H1 (cell line): ENCODE measurements at regions not wholly inside any gene's neighbourhood (a gene's known extent, or its start where the extent isn't known, plus 50 kb on each side); places are given as distances from the start of the nearest gene placed in this dataset.
"Not testable (repeated sequence)": the region's sequence is repeated elsewhere in the genome, so short reads cannot be mapped to it uniquely, and the experiment has no call there.

Experiments
- CTCF ChIA-PET: fragments of 300-600 bp; sonication (Branson Sonifier 250); formaldehyde crosslinking; loops from one replicate; lab custom pipeline; 2021; ENCODE audit not compliant: partially characterized antibody; lab: Charles Lee
- POLR2A ChIA-PET: fragments of 300-600 bp; sonication (Branson Sonifier 250); formaldehyde crosslinking; loops from one replicate; lab custom pipeline; 2021; ENCODE audit warnings: inconsistent platforms; ENCODE audit not compliant: partially characterized antibody; lab: Charles Lee
- DNase-seq, 2 experiments: peaks; one replicate each; pipeline versions ENCODE4 v3.0.0 to v3.0.0-alpha.2; 2010 to 2022; ENCODE audit warnings: low spot score in 2 of 2, low read depth in 1 of 2, mixed read lengths in 1 of 2
- FAIRE-seq: peaks from 2 replicates; lab custom pipeline; 2011; peaks lifted over from hg19 to GRCh38; lab: Jason Lieb, UNC
- H2AFZ ChIP-seq: 2 replicates; pipeline ENCODE4 v1.8.1; 2012; ENCODE audit warnings: low read length, inconsistent platforms
- H2AK5ac ChIP-seq: 2 replicates; pipeline ENCODE4 v1.6.1; 2013; ENCODE audit warnings: low read depth, low read length
- H2BK120ac ChIP-seq: replicated peaks from 2 replicates; pipeline ENCODE3; 2013; ENCODE audit warnings: low read depth, low read length, inconsistent platforms
- H2BK12ac ChIP-seq: 2 replicates; pipeline ENCODE4 v1.6.1; 2013; ENCODE audit warnings: low read depth, low read length
- H2BK15ac ChIP-seq: 2 replicates; pipeline ENCODE4 v1.6.1; 2013; ENCODE audit warnings: low read length
- H2BK20ac ChIP-seq: 2 replicates; pipeline ENCODE4 v1.6.1; 2013; ENCODE audit warnings: low read length
- H2BK5ac ChIP-seq: 2 replicates; pipeline ENCODE4 v1.6.1; 2013; ENCODE audit warnings: low read depth, low read length
- H3K14ac ChIP-seq: 2 replicates; pipeline ENCODE4 v1.6.1; 2013; ENCODE audit warnings: inconsistent platforms; ENCODE audit not compliant: insufficient read length
- H3K18ac ChIP-seq: 2 replicates; pipeline ENCODE4 v1.6.1; 2013; ENCODE audit warnings: low read length; ENCODE audit errors: extremely low read depth
- H3K23ac ChIP-seq: 2 replicates; pipeline ENCODE4 v1.6.1; 2013; ENCODE audit warnings: inconsistent platforms; ENCODE audit not compliant: insufficient read length
- H3K23me2 ChIP-seq: 2 replicates; pipeline ENCODE4 v1.6.1; 2013; ENCODE audit warnings: low read depth, low read length
- H3K27ac ChIP-seq: 2 replicates; pipeline ENCODE4 v1.6.1; 2011; ENCODE audit warnings: low read depth, low read length, inconsistent platforms
- H3K27me3 ChIP-seq, 4 experiments: replicated peaks in 1 of 4; 1 replicate in 1 of 4; 2 replicates in 3 of 4; pipeline versions ENCODE4 v1.6.1 to v1.8.1; 2011 to 2013; ENCODE audit warnings: low read length in 3 of 4, mild to moderate bottlenecking in 3 of 4, inconsistent platforms in 2 of 4, mixed read lengths in 2 of 4, moderate library complexity in 1 of 4; ENCODE audit not compliant: control insufficient read depth in 3 of 4, insufficient read depth in 3 of 4; ENCODE audit errors: extremely low read depth in 1 of 4
- H3K36me3 ChIP-seq, 4 experiments: 2 replicates each; pipeline versions ENCODE4 v1.6.1 to v1.8.1; 2011 to 2013; ENCODE audit warnings: mild to moderate bottlenecking in 4 of 4, low read length in 3 of 4, moderate library complexity in 2 of 4, control low read depth in 1 of 4, inconsistent platforms in 1 of 4; ENCODE audit not compliant: insufficient read depth in 4 of 4, control insufficient read depth in 2 of 4
- H3K4ac ChIP-seq: replicated peaks from 2 replicates; pipeline ENCODE3; 2013; ENCODE audit warnings: low read length, low read depth, mixed read lengths, inconsistent platforms; ENCODE audit not compliant: insufficient read length
- H3K4me1 ChIP-seq, 4 experiments: replicated peaks in 1 of 4; 1 replicate in 1 of 4; 2 replicates in 3 of 4; pipeline versions ENCODE4 v1.6.1 to v1.8.1; 2011 to 2013; ENCODE audit warnings: low read length in 3 of 4, inconsistent platforms in 2 of 4, mixed read lengths in 1 of 4; ENCODE audit not compliant: insufficient read depth in 4 of 4, control insufficient read depth in 3 of 4
- H3K4me2 ChIP-seq, 2 experiments: 2 replicates each; pipeline versions ENCODE4 v1.6.1 to v1.8.1; 2011 to 2013; ENCODE audit warnings: low read depth in 2 of 2, low read length in 2 of 2, control low read depth in 1 of 2, inconsistent platforms in 1 of 2, mild to moderate bottlenecking in 1 of 2; ENCODE audit not compliant: insufficient read depth in 1 of 2
- H3K4me3 ChIP-seq, 4 experiments: fragments of 200-600, 300-600 bp in 1 of 4; sonication (generic), shearing (Covaris generic), sonication (Bioruptor Twin) in 1 of 4; 2 replicates each; pipeline versions ENCODE4 v1.5.1 to v1.8.1; 2011 to 2016; ENCODE audit warnings: low read length in 4 of 4, low read depth in 3 of 4, control low read depth in 2 of 4, inconsistent platforms in 2 of 4, mild to moderate bottlenecking in 2 of 4, mixed read lengths in 1 of 4, moderate library complexity in 1 of 4; ENCODE audit not compliant: insufficient read depth in 2 of 4; ENCODE audit errors: extremely low read depth in 1 of 4
- H3K56ac ChIP-seq: replicated peaks from 2 replicates; pipeline ENCODE3; 2013; ENCODE audit warnings: low read depth, mild to moderate bottlenecking, mixed read lengths, low read length, inconsistent platforms; ENCODE audit not compliant: insufficient read length
- H3K79me1 ChIP-seq: 2 replicates; pipeline ENCODE4 v1.6.1; 2013; ENCODE audit warnings: low read depth, low read length, control low read depth
- H3K79me2 ChIP-seq, 2 experiments: 2 replicates each; pipeline versions ENCODE4 v1.6.1 to v1.8.1; 2012 to 2013; ENCODE audit warnings: low read length in 2 of 2, mild to moderate bottlenecking in 2 of 2, inconsistent platforms in 1 of 2; ENCODE audit not compliant: insufficient read depth in 2 of 2, control insufficient read depth in 1 of 2
- H3K9ac ChIP-seq, 4 experiments: replicated peaks in 1 of 4; 1 replicate in 1 of 4; 2 replicates in 3 of 4; pipeline versions ENCODE4 v1.6.1 to v1.8.1; 2011 to 2013; ENCODE audit warnings: low read depth in 3 of 4, low read length in 3 of 4, control low read depth in 2 of 4, mild to moderate bottlenecking in 2 of 4, moderate library complexity in 2 of 4, inconsistent platforms in 1 of 4; ENCODE audit errors: extremely low read depth in 1 of 4
- H3K9me3 ChIP-seq, 2 experiments: 2 replicates each; pipeline versions ENCODE4 v1.6.1 to v1.8.1; 2012 to 2013; ENCODE audit warnings: mild to moderate bottlenecking in 2 of 2, moderate library complexity in 2 of 2, control low read depth in 1 of 2, inconsistent platforms in 1 of 2, low read depth in 1 of 2, low read length in 1 of 2, mixed read lengths in 1 of 2; ENCODE audit not compliant: insufficient read depth in 2 of 2
- H4K20me1 ChIP-seq, 2 experiments: replicated peaks in 1 of 2; 2 replicates each; pipeline versions ENCODE3 to v1.8.1; 2011 to 2013; ENCODE audit warnings: inconsistent platforms in 2 of 2, low read length in 2 of 2, mild to moderate bottlenecking in 1 of 2; ENCODE audit not compliant: insufficient read depth in 2 of 2, control insufficient read depth in 1 of 2
- H4K5ac ChIP-seq: 2 replicates; pipeline ENCODE4 v1.6.1; 2013; ENCODE audit warnings: low read length, low read depth, mixed read lengths, inconsistent platforms; ENCODE audit not compliant: insufficient read length
- H4K8ac ChIP-seq: 2 replicates; pipeline ENCODE4 v1.8.0; 2013; ENCODE audit warnings: mild to moderate bottlenecking, moderate library complexity, low read length, inconsistent platforms; ENCODE audit not compliant: insufficient read depth; ENCODE audit errors: extremely low read depth
- H4K91ac ChIP-seq: replicated peaks from 2 replicates; pipeline ENCODE3; 2013; ENCODE audit warnings: low read length, mixed read lengths, inconsistent platforms; ENCODE audit not compliant: insufficient read length
- HDAC2 ChIP-seq, 2 experiments: fragments of 300-600 bp in 1 of 2; sonication (generic) in 1 of 2; IDR thresholded peaks; 2 replicates each; pipeline ENCODE4 v1.6.1; 2011 to 2012; ENCODE audit warnings: low read depth in 2 of 2, low read length in 2 of 2, mild to moderate bottlenecking in 2 of 2, moderate library complexity in 2 of 2, borderline replicate concordance in 1 of 2, inconsistent platforms in 1 of 2
- NRF1 ChIP-seq: IDR thresholded peaks from 2 replicates; pipeline ENCODE4 v1.6.1; 2011; ENCODE audit warnings: mild to moderate bottlenecking, low read depth, low read length, improper control_type of control experiment
- RXRA ChIP-seq: IDR thresholded peaks from 2 replicates; pipeline ENCODE4 v1.6.1; 2011; ENCODE audit warnings: low read depth, mild to moderate bottlenecking, low read length, moderate library complexity; ENCODE audit not compliant: insufficient read depth
- SIN3A ChIP-seq, 2 experiments: IDR thresholded peaks in 1 of 2; conservative IDR thresholded peaks in 1 of 2; 2 replicates each; pipeline ENCODE4 v1.6.1; 2011 to 2012; ENCODE audit warnings: low read length in 2 of 2, improper control_type of control experiment in 1 of 2, low read depth in 1 of 2, mild to moderate bottlenecking in 1 of 2
- SUZ12 ChIP-seq: fragments of 200-600 bp; sonication (generic); IDR thresholded peaks from 2 replicates; pipeline ENCODE4 v1.6.1; 2012; ENCODE audit warnings: mild to moderate bottlenecking, inconsistent platforms, low read length, moderate library complexity, mixed read lengths
- TAF1 ChIP-seq: IDR thresholded peaks from 2 replicates; pipeline ENCODE4 v1.6.1; 2011; ENCODE audit warnings: mild to moderate bottlenecking, low read depth, low read length
- WGBS, 2 experiments: shearing (Covaris generic) in 1 of 2; methylation state at CpG; one replicate each; pipeline versions ENCODE4 v1.1.6 to v1.1.7; 2013 to 2015; ENCODE audit warnings: low lambda C conversion rate in 2 of 2, mixed read lengths in 2 of 2, inconsistent platforms in 1 of 2, low coverage in 1 of 2, missing lambda C conversion rate in 1 of 2; ENCODE audit not compliant: insufficient replicate concordance in 2 of 2, insufficient coverage in 1 of 2, insufficient read length in 1 of 2; ENCODE audit errors: extremely low coverage in 1 of 2, missing lambda C conversion rate in 1 of 2; 5-methylcytosine and 5-hydroxymethylcytosine counted together

DNA sequence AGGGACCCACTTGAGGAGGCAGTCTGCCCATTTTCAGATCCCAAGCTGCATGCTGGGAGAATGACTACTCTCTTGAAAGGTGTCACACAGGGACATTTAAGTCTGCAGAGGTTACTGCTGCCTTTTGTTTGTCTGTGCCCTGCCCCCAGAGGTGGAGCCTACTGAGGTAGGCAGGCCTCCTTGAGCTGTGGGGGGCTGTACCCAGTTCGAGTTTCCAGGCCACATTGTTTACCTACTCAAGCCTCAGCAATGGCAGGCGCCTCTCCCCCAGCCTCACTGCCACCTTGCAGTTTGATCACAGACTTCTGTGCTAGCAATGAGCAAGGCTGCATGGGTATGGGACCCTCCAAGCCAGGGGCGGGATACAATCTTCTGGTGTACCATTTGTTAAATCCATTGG, 126.0 kb downstream of the OR4A5 start (continued):
- TF ChIP-seq HDAC2 (IDR thresholded peaks at IDR 0.05; ENCODE audit: borderline replicate concordance in 1 of 2, low read depth in 2 of 2, low read length in 2 of 2) (no peak), RXRA (no peak), SIN3A (conservative IDR thresholded peaks at IDR 0.05 in 1 of 2, IDR thresholded peaks at IDR 0.05 in 1 of 2; ENCODE audit: low read depth in 1 of 2, low read length in 2 of 2) (no peak), SUZ12 (no peak), NRF1 (no peak), TAF1 (no peak)

DNA sequence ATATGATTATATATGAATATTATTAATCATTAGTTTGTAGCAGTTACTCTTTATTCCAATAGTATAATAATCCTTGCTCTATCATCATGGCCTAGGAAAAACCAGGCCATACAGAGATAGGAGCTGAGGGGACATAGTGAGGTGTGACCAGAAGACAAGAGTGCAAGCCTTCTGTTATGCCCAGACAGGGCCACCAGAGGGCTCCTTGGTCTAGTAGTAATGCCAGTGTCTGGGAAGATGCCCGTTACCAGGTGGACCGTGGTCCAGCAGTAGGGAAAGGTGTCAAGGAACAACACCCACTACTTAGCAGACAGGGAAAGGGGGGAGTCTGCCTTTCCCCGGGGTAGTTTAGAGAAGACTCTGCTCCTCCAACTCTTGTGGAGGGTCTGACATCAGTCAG, 148.4 kb downstream of the OR4A5 start:
- FAIRE-seq, H3K27ac ChIP-seq, H4K5ac ChIP-seq, H3K14ac ChIP-seq, H4K91ac ChIP-seq, H3K27me3 ChIP-seq, H3K4ac ChIP-seq, H2BK15ac ChIP-seq, H3K23me2 ChIP-seq, H2BK5ac ChIP-seq, H2BK120ac ChIP-seq, H4K20me1 ChIP-seq, H3K4me1 ChIP-seq, H3K4me3 ChIP-seq, H3K79me1 ChIP-seq, H3K18ac ChIP-seq, H3K56ac ChIP-seq, H2AK5ac ChIP-seq, H4K8ac ChIP-seq, CTCF ChIA-PET, POLR2A ChIA-PET, H2BK20ac ChIP-seq, H3K79me2 ChIP-seq, H3K23ac ChIP-seq, H3K9ac ChIP-seq, H2AFZ ChIP-seq, H3K36me3 ChIP-seq, H3K4me2 ChIP-seq, H2BK12ac ChIP-seq, DNase-seq: not testable (repeated sequence)
- H3K9me3 ChIP-seq = peaks cover 55 to 66% of the 10 kb centered on the region in 2 experiments
- 79% methylated on average over 2 of the region's 3 CpGs; no CpG with 5 or more reads in 1 of the 2 experiments for WGBS, 2 experiments
